ENCODE measurements at regions not wholly inside any gene's neighbourhood (a gene's known extent, or its start where the extent isn't known, plus 50 kb on each side); places are given as distances from the start of the nearest gene placed in this dataset.
"Not testable (repeated sequence)": the region's sequence is repeated elsewhere in the genome, so short reads cannot be mapped to it uniquely, and the experiment has no call there.

GRCh38 chr13:62556978-62557377, 1141.3 kb upstream of the PCDH20 start:
- DNase-seq = no peak

- DNase-seq = no peak
These were observed 1135.9 kb upstream of the PCDH20 start for GRCh38 chr13:62551588-62551987.

- no peak for DNase-seq
These were observed 1129.3 kb upstream of the PCDH20 start for GRCh38 chr13:62544928-62545327.

GRCh38 chr13:62537593-62537992, 1121.9 kb upstream of the PCDH20 start:
- no peak for DNase-seq

- DNase-seq = no peak
These were observed 1110.0 kb upstream of the PCDH20 start for GRCh38 chr13:62525652-62526051.

- DNase-seq = no peak
These were observed 1108.8 kb upstream of the PCDH20 start for GRCh38 chr13:62524498-62524897.

GRCh38 chr13:62524061-62524460, 1108.4 kb upstream of the PCDH20 start:
- DNase-seq = no peak

- DNase-seq = peak; percentile 5
These were observed 1096.8 kb upstream of the PCDH20 start for GRCh38 chr13:62512194-62513141.

- no peak for DNase-seq
These were observed 1095.4 kb upstream of the PCDH20 start for GRCh38 chr13:62510906-62511655.

- DNase-seq = no peak
These were observed 1086.9 kb upstream of the PCDH20 start for GRCh38 chr13:62502588-62502987.

GRCh38 chr13:62489731-62490130, 1074.1 kb upstream of the PCDH20 start:
- DNase-seq = no peak

GRCh38 chr13:62483774-62484173, 1068.1 kb upstream of the PCDH20 start:
- no peak for DNase-seq

- DNase-seq = no peak
These were observed 1066.7 kb upstream of the PCDH20 start for GRCh38 chr13:62482351-62482750.

- DNase-seq = no peak
These were observed 1058.2 kb upstream of the PCDH20 start for GRCh38 chr13:62473944-62474237.

- DNase-seq = no peak
These were observed 1057.7 kb upstream of the PCDH20 start for GRCh38 chr13:62473190-62473943.

GRCh38 chr13:62453761-62454160, 1038.1 kb upstream of the PCDH20 start:
- DNase-seq = no peak

- no peak for DNase-seq
These were observed 1035.1 kb upstream of the PCDH20 start for GRCh38 chr13:62450759-62451158.

GRCh38 chr13:62447771-62448382, 1032.2 kb upstream of the PCDH20 start:
- not testable (repeated sequence) for DNase-seq

- no peak for DNase-seq
These were observed 1029.2 kb upstream of the PCDH20 start for GRCh38 chr13:62444805-62445204.

- no peak for DNase-seq
These were observed 1018.4 kb upstream of the PCDH20 start for GRCh38 chr13:62434081-62434480.

- DNase-seq = no peak
These were observed 1018.0 kb upstream of the PCDH20 start for GRCh38 chr13:62433660-62434059.

GRCh38 chr13:62432906-62433305, 1017.3 kb upstream of the PCDH20 start:
- DNase-seq = no peak

- DNase-seq = no peak
These were observed 1016.6 kb upstream of the PCDH20 start for GRCh38 chr13:62432295-62432694.

All from hindlimb muscle (tissue), 1 donor.